Stomach (tissue), 4 donors: ENCODE measurements at regions not wholly inside any gene's neighbourhood (a gene's known extent, or its start where the extent isn't known, plus 50 kb on each side); places are given as distances from the start of the nearest gene placed in this dataset.

Experiments
- EP300 ChIP-seq: sonication (generic); formaldehyde crosslinking; IDR thresholded peaks from one replicate; pipeline ENCODE4 v1.6.1; 2017; ENCODE audit warnings: antibody characterized with exemption
- POLR2A ChIP-seq, 4 donors: fragments of 450-650 bp; IDR thresholded peaks; one replicate each; pipeline ENCODE4 v1.6.1; 2016; ENCODE audit warnings: antibody characterized with exemption in 4 of 4, control low read depth in 2 of 4, mild to moderate bottlenecking in 1 of 4, moderate library complexity in 1 of 4
- POLR2AphosphoS5 ChIP-seq, 3 donors: sonication (generic); formaldehyde crosslinking; IDR thresholded peaks; one replicate each; pipeline ENCODE4 v1.6.1; 2016; ENCODE audit warnings: antibody characterized with exemption in 3 of 3
- TF ChIP-seq, protein P1 (sequence below), 7 experiments: fragments of 450-650 bp in 4 of 7; fragments of 200-600 bp in 3 of 7; sonication (generic) in 3 of 7; IDR thresholded peaks; one replicate each; pipeline ENCODE4 v1.5.1; 2016 to 2019; ENCODE audit warnings: antibody characterized with exemption in 7 of 7, control low read depth in 2 of 7, mild to moderate bottlenecking in 1 of 7

DNA sequence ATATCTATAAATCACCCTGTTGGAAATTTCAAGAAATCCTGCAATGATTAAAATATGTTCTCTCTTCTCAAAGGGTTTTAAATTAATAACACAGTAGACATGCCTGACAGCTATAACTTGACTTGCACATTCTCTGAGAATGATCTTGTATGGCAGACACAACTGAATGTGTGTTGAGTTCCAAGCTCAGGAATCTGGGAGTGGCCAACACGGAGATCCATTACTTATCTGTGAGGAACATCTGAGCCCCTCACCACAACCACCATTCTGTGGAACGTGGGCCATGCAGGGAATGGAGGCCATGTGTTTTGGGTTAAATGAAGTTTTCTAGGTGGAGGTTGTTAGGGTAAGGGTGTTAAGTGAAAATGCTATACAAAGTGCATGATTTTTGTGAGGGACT lies 105.3 kb upstream of the CHMP2B start:
- TF ChIP-seq, protein P1, sequence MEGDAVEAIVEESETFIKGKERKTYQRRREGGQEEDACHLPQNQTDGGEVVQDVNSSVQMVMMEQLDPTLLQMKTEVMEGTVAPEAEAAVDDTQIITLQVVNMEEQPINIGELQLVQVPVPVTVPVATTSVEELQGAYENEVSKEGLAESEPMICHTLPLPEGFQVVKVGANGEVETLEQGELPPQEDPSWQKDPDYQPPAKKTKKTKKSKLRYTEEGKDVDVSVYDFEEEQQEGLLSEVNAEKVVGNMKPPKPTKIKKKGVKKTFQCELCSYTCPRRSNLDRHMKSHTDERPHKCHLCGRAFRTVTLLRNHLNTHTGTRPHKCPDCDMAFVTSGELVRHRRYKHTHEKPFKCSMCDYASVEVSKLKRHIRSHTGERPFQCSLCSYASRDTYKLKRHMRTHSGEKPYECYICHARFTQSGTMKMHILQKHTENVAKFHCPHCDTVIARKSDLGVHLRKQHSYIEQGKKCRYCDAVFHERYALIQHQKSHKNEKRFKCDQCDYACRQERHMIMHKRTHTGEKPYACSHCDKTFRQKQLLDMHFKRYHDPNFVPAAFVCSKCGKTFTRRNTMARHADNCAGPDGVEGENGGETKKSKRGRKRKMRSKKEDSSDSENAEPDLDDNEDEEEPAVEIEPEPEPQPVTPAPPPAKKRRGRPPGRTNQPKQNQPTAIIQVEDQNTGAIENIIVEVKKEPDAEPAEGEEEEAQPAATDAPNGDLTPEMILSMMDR (IDR thresholded peaks at IDR 0.05), result no peak
- TF ChIP-seq EP300 (no peak), POLR2A (IDR thresholded peaks at IDR 0.05) (no peak), POLR2AphosphoS5 (IDR thresholded peaks at IDR 0.05) (no peak)
